OCI-LY1 (cell line): ENCODE measurements at regions not wholly inside any gene's neighbourhood (a gene's known extent, or its start where the extent isn't known, plus 50 kb on each side); places are given as distances from the start of the nearest gene placed in this dataset.

Experiments
- H2AFZ ChIP-seq: fragments of 200-600 bp; sonication (generic), shearing (Covaris generic); 2 replicates; pipeline ENCODE4 v1.6.0; 2014; ENCODE audit warnings: antibody characterized with exemption, mild to moderate bottlenecking, low read length
- H3F3A ChIP-seq: fragments of 200-600 bp; sonication (generic), shearing (Covaris generic); 2 replicates; pipeline ENCODE4 v1.6.0; 2014; ENCODE audit warnings: mild to moderate bottlenecking, antibody characterized with exemption, low read length, moderate library complexity; ENCODE audit not compliant: insufficient read depth
- H3K27ac ChIP-seq: fragments of 200-600 bp; sonication (generic); 2 replicates; pipeline ENCODE4 v1.5.1; 2014; ENCODE audit warnings: low read length, mixed run types, mild to moderate bottlenecking, low read depth; ENCODE audit not compliant: poor library complexity, severe bottlenecking
- H3K27me3 ChIP-seq: fragments of 200-600 bp; sonication (generic); 2 replicates; pipeline ENCODE4 v1.6.0; 2014; ENCODE audit warnings: antibody characterized with exemption, mild to moderate bottlenecking, low read length, moderate library complexity; ENCODE audit not compliant: insufficient read depth
- H3K36me3 ChIP-seq: fragments of 200-600 bp; sonication (generic); 2 replicates; pipeline ENCODE4 v1.6.1; 2014; ENCODE audit warnings: mild to moderate bottlenecking, antibody characterized with exemption, low read length, moderate library complexity, mixed read lengths; ENCODE audit not compliant: insufficient read depth
- H3K4me1 ChIP-seq: fragments of 200-600 bp; sonication (generic); 2 replicates; pipeline ENCODE4 v1.5.1; 2014; ENCODE audit warnings: mild to moderate bottlenecking, low read length, moderate library complexity; ENCODE audit not compliant: insufficient read depth, severe bottlenecking
- H3K4me2 ChIP-seq: fragments of 200-600 bp; sonication (generic), shearing (Covaris generic); 2 replicates; pipeline ENCODE4 v1.6.1; 2014; ENCODE audit warnings: low read length
- H3K4me3 ChIP-seq: fragments of 200-600 bp; sonication (generic); 2 replicates; pipeline ENCODE4 v1.5.1; 2014; ENCODE audit warnings: low read length, low read depth, mild to moderate bottlenecking, mixed read lengths; ENCODE audit not compliant: poor library complexity, severe bottlenecking
- H3K79me2 ChIP-seq: fragments of 200-600 bp; shearing (Covaris generic); 2 replicates; pipeline ENCODE4 v1.6.1; 2016; ENCODE audit warnings: mixed run types, low read length, mixed read lengths; ENCODE audit not compliant: insufficient read depth
- H3K9ac ChIP-seq: fragments of 200-600 bp; sonication (generic), shearing (Covaris generic); 2 replicates; pipeline ENCODE4 v1.6.1; 2014; ENCODE audit warnings: mild to moderate bottlenecking, low read length, mixed read lengths
- H3K9me2 ChIP-seq: fragments of 200-600 bp; sonication (generic), shearing (Covaris generic); 2 replicates; pipeline ENCODE4 v1.6.1; 2014; ENCODE audit warnings: low read depth, mild to moderate bottlenecking, low read length, mixed read lengths
- H3K9me3 ChIP-seq: fragments of 200-600 bp; shearing (Covaris generic); 2 replicates; pipeline ENCODE4 v1.6.1; 2014; ENCODE audit warnings: low read length, mixed read lengths
- H4K20me1 ChIP-seq: fragments of 200-600 bp; sonication (generic), shearing (Covaris generic); 2 replicates; pipeline ENCODE4 v1.6.0; 2016; ENCODE audit warnings: mild to moderate bottlenecking, low read length; ENCODE audit not compliant: insufficient read depth
- EZH2 ChIP-seq: fragments of 200-600 bp; sonication (generic), shearing (Covaris generic); IDR thresholded peaks from 2 replicates; pipeline ENCODE4 v1.8.0; 2017; ENCODE audit warnings: borderline replicate concordance, mixed run types, mild to moderate bottlenecking, antibody characterized with exemption, low read length, moderate library complexity, mixed read lengths
- TF ChIP-seq, protein P1 (sequence below): fragments of 200-600 bp; sonication (generic), shearing (Covaris generic); IDR thresholded peaks from 2 replicates; pipeline ENCODE4 v1.5.1; 2017; ENCODE audit warnings: mild to moderate bottlenecking, antibody characterized with exemption, low read length, moderate library complexity, mixed read lengths

DNA sequence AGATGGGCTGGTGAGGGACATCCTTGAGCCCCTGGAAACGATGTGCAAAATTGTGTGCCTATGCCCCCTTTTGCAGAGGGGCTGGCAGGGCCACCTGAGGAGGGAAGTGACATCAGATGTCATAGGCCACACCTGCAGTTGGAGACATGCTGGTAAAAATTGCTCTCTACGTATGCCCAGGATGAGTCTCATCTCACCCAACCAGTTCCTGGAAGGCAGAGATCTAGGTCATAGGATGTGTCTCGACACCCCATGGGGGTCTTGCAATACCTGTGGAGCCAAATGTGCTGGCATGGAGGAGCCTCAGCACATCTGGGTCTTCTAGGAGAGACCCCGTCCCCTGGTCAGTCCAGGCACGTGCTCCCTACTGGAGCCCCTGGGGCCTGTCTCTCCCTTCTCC lies 96.5 kb upstream of the TLE3 start:
- Histone ChIP-seq H3K9ac (no peak overlapping the region), H3F3A (no peaks in the 10 kb centered on the region), H3K79me2 (no peaks in the 10 kb centered on the region), H3K27me3 (peaks cover 17% of the 10 kb centered on the region), H3K9me3 (no peaks in the 10 kb centered on the region), H3K4me3 (no peak overlapping the region), H3K27ac (no peak overlapping the region), H3K36me3 (no peaks in the 10 kb centered on the region), H3K4me1 (peaks cover 19% of the 10 kb centered on the region), H4K20me1 (no peaks in the 10 kb centered on the region), H2AFZ (no peak overlapping the region), H3K4me2 (no peak overlapping the region), H3K9me2 (no peaks in the 10 kb centered on the region)
- TF ChIP-seq, protein P1, sequence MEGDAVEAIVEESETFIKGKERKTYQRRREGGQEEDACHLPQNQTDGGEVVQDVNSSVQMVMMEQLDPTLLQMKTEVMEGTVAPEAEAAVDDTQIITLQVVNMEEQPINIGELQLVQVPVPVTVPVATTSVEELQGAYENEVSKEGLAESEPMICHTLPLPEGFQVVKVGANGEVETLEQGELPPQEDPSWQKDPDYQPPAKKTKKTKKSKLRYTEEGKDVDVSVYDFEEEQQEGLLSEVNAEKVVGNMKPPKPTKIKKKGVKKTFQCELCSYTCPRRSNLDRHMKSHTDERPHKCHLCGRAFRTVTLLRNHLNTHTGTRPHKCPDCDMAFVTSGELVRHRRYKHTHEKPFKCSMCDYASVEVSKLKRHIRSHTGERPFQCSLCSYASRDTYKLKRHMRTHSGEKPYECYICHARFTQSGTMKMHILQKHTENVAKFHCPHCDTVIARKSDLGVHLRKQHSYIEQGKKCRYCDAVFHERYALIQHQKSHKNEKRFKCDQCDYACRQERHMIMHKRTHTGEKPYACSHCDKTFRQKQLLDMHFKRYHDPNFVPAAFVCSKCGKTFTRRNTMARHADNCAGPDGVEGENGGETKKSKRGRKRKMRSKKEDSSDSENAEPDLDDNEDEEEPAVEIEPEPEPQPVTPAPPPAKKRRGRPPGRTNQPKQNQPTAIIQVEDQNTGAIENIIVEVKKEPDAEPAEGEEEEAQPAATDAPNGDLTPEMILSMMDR, result no peak
- TF ChIP-seq EZH2, result no peak

DNA sequence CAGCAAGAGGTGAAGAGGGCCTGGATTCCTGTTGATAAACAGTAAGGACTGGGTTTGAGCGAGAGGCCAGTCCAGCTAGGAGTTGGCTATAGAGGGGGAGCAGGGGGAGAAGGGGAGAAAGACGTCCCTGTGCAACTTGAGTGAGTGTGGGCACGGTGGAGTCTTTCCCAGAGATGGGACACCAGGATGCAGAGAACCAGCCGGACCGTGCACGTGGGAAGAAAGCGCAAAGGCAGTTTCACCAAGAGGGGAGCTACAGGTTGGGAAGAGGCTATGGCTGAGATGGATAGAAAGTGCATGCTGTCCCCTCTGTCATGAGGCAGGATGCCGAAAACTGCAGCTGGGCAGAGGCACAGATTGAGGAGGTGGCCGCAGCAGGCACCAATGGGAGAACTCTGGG lies 96.0 kb upstream of the TLE3 start:
- Histone ChIP-seq H3K79me2 (no peaks in the 10 kb centered on the region), H3K9ac (no peak overlapping the region), H4K20me1 (no peaks in the 10 kb centered on the region), H3K4me3 (no peak overlapping the region), H3K4me2 (no peak overlapping the region), H3K27ac (no peak overlapping the region), H3F3A (no peaks in the 10 kb centered on the region), H3K4me1 (peaks cover 13% of the 10 kb centered on the region), H3K36me3 (no peaks in the 10 kb centered on the region), H2AFZ (no peak overlapping the region), H3K9me3 (no peaks in the 10 kb centered on the region), H3K27me3 (peaks cover 17% of the 10 kb centered on the region), H3K9me2 (no peaks in the 10 kb centered on the region)
- TF ChIP-seq EZH2, result no peak
- TF ChIP-seq, protein P1, result no peak

DNA sequence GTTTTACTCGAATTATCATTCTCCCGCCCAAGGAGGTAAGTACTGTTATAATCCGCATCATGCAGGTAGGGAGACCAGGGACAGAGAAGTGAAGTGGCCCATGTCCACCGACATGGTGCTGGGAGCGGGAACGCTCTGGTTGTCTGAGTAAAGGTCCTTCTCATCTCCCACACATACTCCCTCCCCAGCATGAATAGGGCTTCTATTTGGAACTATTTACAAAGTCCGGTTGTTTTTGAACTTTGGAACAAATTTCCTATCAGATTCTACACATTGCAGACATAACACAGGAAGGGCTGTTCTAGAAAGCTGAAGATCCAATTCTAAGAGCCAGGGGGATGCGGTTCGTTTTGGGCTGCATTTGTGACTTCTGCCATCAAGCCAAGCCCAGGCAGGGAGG lies 94.8 kb upstream of the TLE3 start:
- no peak for TF ChIP-seq EZH2
- TF ChIP-seq, protein P1, result no peak
- Histone ChIP-seq H3K9ac (no peak overlapping the region), H3K4me1 (peaks cover 12% of the 10 kb centered on the region), H3K36me3 (no peaks in the 10 kb centered on the region), H3K9me3 (no peaks in the 10 kb centered on the region), H3K79me2 (no peaks in the 10 kb centered on the region), H3K4me2 (no peak overlapping the region), H2AFZ (no peak overlapping the region), H3K4me3 (no peak overlapping the region), H3K27me3 (peaks cover 17% of the 10 kb centered on the region), H3K9me2 (no peaks in the 10 kb centered on the region), H3K27ac (no peak overlapping the region), H4K20me1 (no peaks in the 10 kb centered on the region), H3F3A (no peaks in the 10 kb centered on the region)
